ENCODE measurements at regions not wholly inside any gene's neighbourhood (a gene's known extent, or its start where the extent isn't known, plus 50 kb on each side); places are given as distances from the start of the nearest gene placed in this dataset.
"Not testable (repeated sequence)": the region's sequence is repeated elsewhere in the genome, so short reads cannot be mapped to it uniquely, and the experiment has no call there.

- no peaks in the 10 kb centered on the region for H3K9me3 ChIP-seq (ENCODE audit: control insufficient read depth, low read length)
- H3K4me2 ChIP-seq (ENCODE audit: low read length) = no peak overlapping the region
- no peaks in the 10 kb centered on the region for H3K79me2 ChIP-seq
- H3K27ac ChIP-seq = no peak overlapping the region
- no peak overlapping the region for H2AFZ ChIP-seq
- no peak overlapping the region for H3K9ac ChIP-seq
- no peaks in the 10 kb centered on the region for H3K27me3 ChIP-seq (ENCODE audit: control insufficient read depth, insufficient read depth, low read length)
- H3K4me1 ChIP-seq = no peaks in the 10 kb centered on the region
- no peak overlapping the region for H3K4me3 ChIP-seq (ENCODE audit: low read depth, low read length)
- TF ChIP-seq CTCF (IDR thresholded peaks at IDR 0.05) = no peak
- no peaks in the 10 kb centered on the region for H3K36me3 ChIP-seq (ENCODE audit: control insufficient read depth, insufficient read depth, low read length)
Measured at GRCh38 chr12:87430444-87430843, 598.8 kb downstream of the C12orf50 start.

- H3K9me3 ChIP-seq (ENCODE audit: control insufficient read depth, low read length) = no peaks in the 10 kb centered on the region
- H3K4me2 ChIP-seq (ENCODE audit: low read length) = no peak overlapping the region
- no peak overlapping the region for H3K9ac ChIP-seq
- no peaks in the 10 kb centered on the region for H3K4me1 ChIP-seq
- no peak overlapping the region for H3K4me3 ChIP-seq (ENCODE audit: low read depth, low read length)
- no peaks in the 10 kb centered on the region for H3K79me2 ChIP-seq
- H3K27ac ChIP-seq = no peak overlapping the region
- no peak overlapping the region for H2AFZ ChIP-seq
- H3K27me3 ChIP-seq (ENCODE audit: control insufficient read depth, insufficient read depth, low read length) = no peaks in the 10 kb centered on the region
- no peak for TF ChIP-seq CTCF (IDR thresholded peaks at IDR 0.05)
- no peaks in the 10 kb centered on the region for H3K36me3 ChIP-seq (ENCODE audit: control insufficient read depth, insufficient read depth, low read length)
Measured at GRCh38 chr12:87428701-87429277, 600.4 kb downstream of the C12orf50 start.

GRCh38 chr12:87427770-87428169, 601.4 kb downstream of the C12orf50 start:
- Histone ChIP-seq H3K4me3 (ENCODE audit: low read depth, low read length) (no peak overlapping the region), H3K4me1 (no peaks in the 10 kb centered on the region), H2AFZ (no peak overlapping the region), H3K36me3 (ENCODE audit: control insufficient read depth, insufficient read depth, low read length) (no peaks in the 10 kb centered on the region), H3K4me2 (ENCODE audit: low read length) (no peak overlapping the region), H3K27ac (no peak overlapping the region), H3K27me3 (ENCODE audit: control insufficient read depth, insufficient read depth, low read length) (no peaks in the 10 kb centered on the region), H3K9ac (no peak overlapping the region), H3K79me2 (no peaks in the 10 kb centered on the region), H3K9me3 (ENCODE audit: control insufficient read depth, low read length) (no peaks in the 10 kb centered on the region)
- TF ChIP-seq CTCF (IDR thresholded peaks at IDR 0.05) = no peak

GRCh38 chr12:87425942-87426554, 603.2 kb downstream of the C12orf50 start:
- H3K9ac ChIP-seq = no peak overlapping the region
- H3K4me1 ChIP-seq = no peaks in the 10 kb centered on the region
- H3K79me2 ChIP-seq = no peaks in the 10 kb centered on the region
- no peak overlapping the region for H3K27ac ChIP-seq
- H3K9me3 ChIP-seq (ENCODE audit: control insufficient read depth, low read length) = no peaks in the 10 kb centered on the region
- no peak overlapping the region for H3K4me2 ChIP-seq (ENCODE audit: low read length)
- TF ChIP-seq CTCF (IDR thresholded peaks at IDR 0.05) = no peak
- H3K4me3 ChIP-seq (ENCODE audit: low read depth, low read length) = no peak overlapping the region
- no peak overlapping the region for H2AFZ ChIP-seq
- no peaks in the 10 kb centered on the region for H3K36me3 ChIP-seq (ENCODE audit: control insufficient read depth, insufficient read depth, low read length)
- no peaks in the 10 kb centered on the region for H3K27me3 ChIP-seq (ENCODE audit: control insufficient read depth, insufficient read depth, low read length)

GRCh38 chr12:87421233-87421632, 608.0 kb downstream of the C12orf50 start:
- not testable (repeated sequence) for H3K4me1 ChIP-seq; H3K27me3 ChIP-seq (ENCODE audit: control insufficient read depth, insufficient read depth, low read length); H3K9ac ChIP-seq; H3K4me3 ChIP-seq (ENCODE audit: low read depth, low read length); H3K4me2 ChIP-seq (ENCODE audit: low read length); H3K27ac ChIP-seq; H3K9me3 ChIP-seq (ENCODE audit: control insufficient read depth, low read length); H3K36me3 ChIP-seq (ENCODE audit: control insufficient read depth, insufficient read depth, low read length); H3K79me2 ChIP-seq; H2AFZ ChIP-seq

Data from parathyroid adenoma (tissue), 2 donors.